GM18511 (cell line): ENCODE measurements at regions not wholly inside any gene's neighbourhood (a gene's known extent, or its start where the extent isn't known, plus 50 kb on each side); places are given as distances from the start of the nearest gene placed in this dataset.

Experiments
- ATAC-seq: cut with Tn5 transposase; IDR thresholded peaks from one replicate; pipeline ENCODE4 v1.9.1; 2021; ENCODE audit warnings: mild to moderate bottlenecking, moderate library complexity; ENCODE audit not compliant: unreplicated experiment

DNA sequence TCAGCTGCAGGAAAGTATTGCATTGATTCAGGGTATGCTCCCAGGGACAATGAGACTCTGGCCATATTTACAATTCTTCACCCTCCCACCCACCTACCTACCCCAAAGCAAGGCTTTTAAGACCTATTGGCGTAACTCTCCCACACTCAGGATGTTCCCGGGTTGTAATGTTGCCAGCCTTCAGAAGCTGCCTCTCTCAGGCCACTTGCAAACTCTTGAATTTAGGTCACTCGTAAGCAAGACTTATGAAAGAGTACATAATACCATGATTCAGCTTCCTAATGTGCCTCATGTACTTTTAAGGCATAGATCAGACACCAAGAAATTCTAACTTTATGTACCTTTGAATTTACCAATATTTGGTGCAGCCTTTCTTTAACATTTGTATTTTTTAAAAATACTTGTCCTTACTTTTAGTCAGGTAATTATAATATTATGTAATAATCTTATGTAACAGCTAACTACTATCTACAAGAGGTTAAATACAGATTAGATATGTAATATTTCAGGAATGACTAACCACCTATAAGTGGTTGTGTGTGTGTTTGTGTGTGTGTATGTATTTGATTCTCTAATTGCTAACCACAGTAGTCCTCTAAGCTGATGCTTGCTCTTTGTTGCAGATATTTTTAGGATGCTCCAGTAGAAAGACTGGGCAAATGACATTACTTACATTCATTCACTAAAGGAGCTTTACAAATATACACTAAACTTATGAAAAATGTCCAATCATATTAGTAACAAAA is 630.5 kb upstream of the MEF2C start:
- ATAC-seq: no peak

DNA sequence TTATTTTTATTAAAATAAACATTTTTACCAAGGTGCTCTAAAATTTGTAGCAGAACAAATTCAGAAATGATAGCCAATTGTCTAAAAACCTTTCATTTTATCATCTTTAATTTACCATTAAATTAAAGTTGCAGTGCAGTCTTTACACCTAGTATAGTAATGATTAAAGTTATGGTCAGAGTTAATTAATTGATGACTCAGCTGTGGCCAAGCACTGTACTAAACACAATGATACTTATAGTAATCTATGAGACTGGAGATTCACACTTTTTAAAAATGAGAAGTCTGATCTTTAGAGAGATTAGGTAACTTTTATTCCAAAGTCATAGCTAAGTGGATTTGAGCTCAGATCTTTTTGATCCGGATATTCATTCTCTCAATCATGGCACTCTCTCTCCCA is 621.1 kb upstream of the MEF2C start:
- no peak for ATAC-seq

GRCh38 chr5:89499787-89500186 is 616.8 kb upstream of the MEF2C start:
- ATAC-seq: no peak

GRCh38 chr5:89498699-89499098 is 615.7 kb upstream of the MEF2C start:
- ATAC-seq: no peak

- no peak for ATAC-seq
These were observed 610.4 kb upstream of the MEF2C start for GRCh38 chr5:89493414-89493813.

GRCh38 chr5:89484962-89485361 is 602.0 kb upstream of the MEF2C start:
- ATAC-seq: no peak

DNA sequence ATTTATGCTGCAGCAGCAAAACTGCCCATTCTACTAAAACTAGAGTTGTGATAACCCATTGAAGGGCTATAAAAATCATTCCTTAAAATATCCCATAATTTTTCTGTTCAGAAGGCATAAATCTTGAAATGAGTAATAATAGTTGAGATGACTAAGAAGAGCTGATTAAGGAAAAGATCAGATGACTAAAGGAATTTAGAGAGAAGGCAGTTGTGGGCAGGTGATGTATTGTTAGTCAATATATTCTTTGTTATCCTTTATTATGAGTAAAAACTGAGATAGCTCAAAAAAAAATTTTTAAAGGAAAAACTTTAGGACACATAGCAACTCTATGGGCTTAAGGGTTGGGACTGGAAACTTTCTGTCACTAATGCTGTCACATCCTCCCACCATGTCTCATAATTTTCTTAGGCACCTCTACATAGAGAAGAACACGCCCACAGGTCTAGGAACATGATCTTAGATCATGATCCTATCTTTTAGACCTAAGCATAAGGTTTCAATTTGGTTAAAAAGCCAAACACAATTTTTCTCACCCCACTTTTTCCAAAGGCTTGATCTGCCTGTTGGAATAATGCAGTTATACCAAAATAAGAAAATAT is 597.5 kb upstream of the MEF2C start:
- no peak for ATAC-seq

GRCh38 chr5:89478851-89479250 is 595.9 kb upstream of the MEF2C start:
- no peak for ATAC-seq

DNA sequence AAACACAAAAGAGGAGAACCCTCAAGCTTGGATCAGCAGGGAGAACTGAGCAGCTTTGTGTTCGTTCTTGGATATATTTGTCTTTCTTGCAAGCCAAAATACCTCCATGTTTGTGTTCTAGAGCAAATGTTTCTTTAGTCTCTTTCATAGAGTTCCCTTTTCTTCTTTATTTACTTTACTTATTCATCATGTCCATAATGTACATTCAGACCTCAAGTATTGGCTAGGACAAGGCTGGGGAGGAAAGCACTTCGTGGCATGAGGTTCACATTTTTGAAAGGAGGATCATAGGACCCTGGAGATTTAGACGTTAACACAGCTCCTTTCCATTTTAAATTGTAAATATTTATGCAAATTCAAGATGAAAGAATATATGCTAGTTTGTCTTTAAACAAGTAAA is 590.2 kb upstream of the MEF2C start:
- no peak for ATAC-seq

DNA sequence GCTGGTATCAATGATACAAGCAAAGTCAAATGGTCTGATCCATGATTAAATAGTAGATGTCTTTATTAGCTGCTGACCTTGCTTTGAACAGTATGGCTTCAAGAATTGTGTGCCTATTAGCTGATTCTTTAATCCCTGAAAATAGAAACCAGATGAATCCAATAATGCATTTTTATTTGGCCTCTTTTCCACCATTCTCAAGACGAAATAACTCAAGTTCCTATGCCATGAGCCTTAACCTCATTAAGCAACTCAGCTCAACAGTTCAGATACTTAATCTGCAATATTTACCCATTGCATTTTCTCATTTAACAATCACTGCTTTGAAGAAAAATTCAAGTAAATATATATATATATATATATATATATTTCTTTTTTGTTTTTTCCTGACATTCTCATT is 588.6 kb upstream of the MEF2C start:
- no peak for ATAC-seq

GRCh38 chr5:89471115-89471514 is 588.1 kb upstream of the MEF2C start:
- no peak for ATAC-seq

GRCh38 chr5:89470658-89471057 is 587.7 kb upstream of the MEF2C start:
- ATAC-seq: no peak

DNA sequence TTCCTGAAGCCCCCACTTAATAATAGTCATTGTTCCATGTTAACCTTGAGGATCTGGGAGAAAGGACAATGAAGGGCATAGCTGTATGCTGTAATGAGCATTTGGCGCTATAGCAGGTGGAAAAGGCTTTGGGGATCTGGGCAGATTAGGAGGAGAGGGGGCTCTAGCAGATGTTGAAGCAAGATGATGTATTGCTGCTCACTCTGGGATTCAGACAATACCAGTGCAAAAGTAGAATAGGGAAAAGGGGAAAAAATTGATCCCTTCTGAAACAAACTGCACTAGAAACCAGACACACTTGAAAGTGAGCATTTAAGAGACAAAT is 575.3 kb upstream of the MEF2C start:
- ATAC-seq: no peak

- ATAC-seq: no peak
These were observed 574.7 kb upstream of the MEF2C start for GRCh38 chr5:89457411-89458331.

GRCh38 chr5:89452081-89452480 is 569.1 kb upstream of the MEF2C start:
- no peak for ATAC-seq

- no peak for ATAC-seq
These were observed 568.3 kb upstream of the MEF2C start for GRCh38 chr5:89451263-89451662.

GRCh38 chr5:89450149-89450538 is 567.2 kb upstream of the MEF2C start:
- no peak for ATAC-seq

GRCh38 chr5:89449392-89450148 is 566.6 kb upstream of the MEF2C start:
- ATAC-seq: no peak

GRCh38 chr5:89447027-89447426 is 564.0 kb upstream of the MEF2C start:
- ATAC-seq: no peak

DNA sequence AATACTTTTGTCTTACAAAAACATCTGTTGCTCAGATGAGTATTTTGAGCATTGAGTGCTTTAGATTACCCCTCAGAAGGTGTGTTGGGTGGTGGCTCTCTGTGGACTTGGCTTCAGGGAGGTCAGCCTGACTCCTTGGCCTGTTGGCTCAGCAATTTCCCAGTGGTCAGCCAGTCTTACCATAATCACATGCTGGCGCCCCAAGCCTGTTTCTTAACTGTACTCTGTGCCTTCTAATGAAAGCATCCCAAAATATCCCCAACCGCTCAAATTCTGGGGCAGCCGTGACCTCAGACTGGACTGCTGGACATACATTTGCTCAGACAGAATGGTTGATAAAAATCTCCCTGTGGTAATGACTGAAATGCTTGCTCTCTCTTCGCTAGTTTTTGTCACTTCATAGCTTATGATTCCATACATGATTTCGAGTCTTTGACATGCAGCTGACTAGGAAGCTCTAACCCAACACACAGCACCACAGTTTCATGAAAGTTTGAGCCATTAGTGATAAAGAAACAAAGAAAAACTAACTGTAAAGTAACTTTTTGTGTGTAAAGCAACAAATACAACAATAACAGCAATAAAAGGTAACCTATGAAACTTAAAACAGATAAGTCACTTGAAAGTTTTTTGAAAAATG is 562.2 kb upstream of the MEF2C start:
- peak; percentile 55 for ATAC-seq

DNA sequence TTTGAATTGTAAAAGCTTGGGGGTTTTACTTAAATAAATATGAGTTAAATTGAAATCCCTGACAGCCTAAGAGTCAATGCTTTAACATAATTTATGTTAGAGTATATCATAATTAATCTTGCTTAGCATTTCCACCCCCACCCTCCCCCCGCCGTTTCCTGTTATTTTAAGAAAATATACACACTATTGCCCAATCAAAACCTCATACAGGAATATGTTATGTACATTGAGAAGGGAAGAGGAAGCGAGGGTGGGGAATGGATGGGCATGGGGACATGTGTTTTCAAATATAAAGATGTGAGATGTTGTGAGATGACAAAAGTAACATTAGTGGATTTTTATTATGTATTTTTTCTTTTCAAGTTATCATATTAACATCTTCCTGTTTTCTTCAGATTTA is 561.1 kb upstream of the MEF2C start:
- ATAC-seq: no peak
